Neural progenitor cell (in vitro differentiated cells): ENCODE measurements at regions not wholly inside any gene's neighbourhood (a gene's known extent, or its start where the extent isn't known, plus 50 kb on each side); places are given as distances from the start of the nearest gene placed in this dataset.

Source experiments
- DNase-seq: peaks from one replicate; pipeline ENCODE4 v3.0.0-alpha.2; 2016; ENCODE audit warnings: low spot score
- H2AFZ ChIP-seq: fragments of 200-600 bp; sonication (generic); replicated peaks from 2 replicates; pipeline ENCODE4 v1.6.1; 2016; ENCODE audit warnings: antibody characterized with exemption
- H3F3A ChIP-seq: fragments of 200-600 bp; sonication (generic); 2 replicates; pipeline ENCODE4 v1.6.1; 2016; ENCODE audit warnings: antibody characterized with exemption, low read depth
- H3K27ac ChIP-seq: fragments of 200-600 bp; sonication (generic); 2 replicates; pipeline ENCODE4 v1.5.1; 2016; ENCODE audit warnings: mild to moderate bottlenecking
- H3K27me3 ChIP-seq: fragments of 200-600 bp; sonication (generic); 2 replicates; pipeline ENCODE4 v1.6.1; 2016; ENCODE audit warnings: mild to moderate bottlenecking, moderate library complexity
- H3K36me3 ChIP-seq: fragments of 200-600 bp; sonication (generic); 2 replicates; pipeline ENCODE4 v1.5.1; 2016
- H3K4me1 ChIP-seq: fragments of 200-600 bp; sonication (generic); 2 replicates; pipeline ENCODE4 v1.6.1; 2016; ENCODE audit warnings: mixed run types
- H3K4me2 ChIP-seq: fragments of 200-600 bp; sonication (generic); 2 replicates; pipeline ENCODE4 v1.6.1; 2016
- H3K4me3 ChIP-seq: fragments of 200-600 bp; sonication (generic); 2 replicates; pipeline ENCODE4 v1.5.1; 2016
- H3K79me2 ChIP-seq: fragments of 200-600 bp; sonication (generic); 2 replicates; pipeline ENCODE4 v1.6.1; 2016; ENCODE audit warnings: low read depth
- H3K9ac ChIP-seq: fragments of 200-600 bp; sonication (generic); 2 replicates; pipeline ENCODE4 v1.6.1; 2016
- H3K9me3 ChIP-seq: fragments of 200-600 bp; sonication (generic); 2 replicates; pipeline ENCODE4 v1.5.1; 2016; ENCODE audit warnings: low read depth
- H4K20me1 ChIP-seq: fragments of 200-600 bp; sonication (generic); 2 replicates; pipeline ENCODE4 v1.6.1; 2016; ENCODE audit warnings: low read depth
- H3K27ac Mint-ChIP-seq: 3 replicates; pipeline ENCODE4 v1.8.0; 2021; ENCODE audit warnings: mixed read lengths
- H3K27me3 Mint-ChIP-seq: 2 replicates; pipeline ENCODE4 v1.8.0; 2022; ENCODE audit warnings: low read depth, mild to moderate bottlenecking, inconsistent platforms, moderate library complexity, mixed read lengths; ENCODE audit not compliant: insufficient read depth
- H3K36me3 Mint-ChIP-seq: 3 replicates; pipeline ENCODE4 v1.8.0; 2021; ENCODE audit warnings: mixed read lengths
- H3K4me1 Mint-ChIP-seq: 3 replicates; pipeline ENCODE4 v1.8.0; 2021; ENCODE audit warnings: mixed read lengths
- H3K4me3 Mint-ChIP-seq: 3 replicates; pipeline ENCODE4 v1.8.0; 2021; ENCODE audit warnings: mild to moderate bottlenecking, moderate library complexity, mixed read lengths
- H3K9me3 Mint-ChIP-seq: 3 replicates; pipeline ENCODE4 v1.8.0; 2020; ENCODE audit warnings: mixed read lengths
- CTCF ChIP-seq: fragments of 200-600 bp; sonication (generic); IDR thresholded peaks from 2 replicates; pipeline ENCODE4 v1.5.1; 2017; ENCODE audit warnings: antibody characterized with exemption, mild to moderate bottlenecking
- EZH2 ChIP-seq: fragments of 200-600 bp; sonication (generic); IDR thresholded peaks from 2 replicates; pipeline ENCODE4 v1.6.1; 2017; ENCODE audit warnings: antibody characterized with exemption, mild to moderate bottlenecking, moderate library complexity
- EZH2phosphoT487 ChIP-seq: fragments of 200-600 bp; sonication (generic); IDR thresholded peaks from 2 replicates; pipeline ENCODE4 v1.6.1; 2017; ENCODE audit warnings: antibody characterized with exemption

DNA sequence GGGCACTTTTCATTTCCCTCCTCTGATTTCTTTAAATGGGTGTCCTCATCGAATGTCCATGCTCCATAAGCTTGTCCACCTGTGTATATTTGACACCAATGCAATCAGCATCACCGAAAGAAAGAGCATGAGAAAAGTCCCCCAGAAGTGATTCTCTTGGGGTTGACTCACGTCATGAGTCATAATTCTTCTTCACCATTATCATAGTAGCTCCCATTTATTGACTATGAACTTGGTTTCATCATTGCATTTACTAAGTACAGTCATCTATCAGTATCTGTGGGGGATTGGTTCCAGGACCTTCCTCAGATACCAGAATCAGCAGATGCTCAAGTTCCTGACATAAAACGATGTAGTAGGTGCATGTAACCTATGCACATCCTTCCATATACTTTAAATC lies 372.5 kb upstream of the CFAP20DC start:
- Mint-ChIP-seq H3K36me3 (no peaks in the 10 kb centered on the region), H3K27me3 (no peaks in the 10 kb centered on the region), H3K4me3 (no peak overlapping the region), H3K27ac (no peak overlapping the region), H3K9me3 (no peaks in the 10 kb centered on the region), H3K4me1 (peaks cover 18% of the 10 kb centered on the region)
- no peaks in the 10 kb centered on the region for H4K20me1 ChIP-seq
- no peak overlapping the region for H3K27ac ChIP-seq
- H3K27me3 ChIP-seq, result no peaks in the 10 kb centered on the region
- H3K9me3 ChIP-seq, result no peaks in the 10 kb centered on the region
- no peaks in the 10 kb centered on the region for H3K79me2 ChIP-seq
- H3K4me2 ChIP-seq, result no peak overlapping the region
- H3K9ac ChIP-seq, result no peak overlapping the region
- no peaks in the 10 kb centered on the region for H3F3A ChIP-seq
- H3K36me3 ChIP-seq, result no peaks in the 10 kb centered on the region
- TF ChIP-seq EZH2phosphoT487 (no peak), CTCF (no peak), EZH2 (no peak)
- no peak overlapping the region for H3K4me3 ChIP-seq
- H3K4me1 ChIP-seq, result peaks cover 10% of the 10 kb centered on the region
- H2AFZ ChIP-seq, result no peak overlapping the region
- DNase-seq, result no peak

DNA sequence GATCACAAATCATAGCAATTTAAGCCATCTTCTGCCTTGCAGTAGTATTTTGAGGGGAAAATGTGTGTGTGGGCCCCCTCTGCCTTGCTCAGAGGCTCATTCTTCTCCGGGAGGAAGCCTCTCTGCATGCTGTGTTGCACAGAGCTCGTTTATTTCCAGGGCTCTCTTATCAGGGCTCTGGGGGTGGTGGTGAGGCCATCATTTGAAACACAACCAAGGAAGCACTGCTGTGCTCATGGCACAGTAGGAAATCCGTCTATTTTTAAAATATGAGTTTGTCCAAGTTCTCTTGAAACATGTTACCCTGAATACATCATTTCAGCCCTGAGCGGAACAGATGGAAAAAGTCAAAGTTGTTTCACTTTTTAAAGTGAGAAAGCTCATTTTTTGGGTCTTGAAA lies 369.0 kb upstream of the CFAP20DC start:
- Histone ChIP-seq H3K27ac (no peak overlapping the region), H3K27me3 (no peaks in the 10 kb centered on the region), H3K4me3 (no peak overlapping the region), H4K20me1 (no peaks in the 10 kb centered on the region), H2AFZ (no peak overlapping the region), H3K4me1 (peaks cover 10% of the 10 kb centered on the region), H3K4me2 (no peak overlapping the region), H3K9ac (no peak overlapping the region), H3F3A (no peaks in the 10 kb centered on the region), H3K79me2 (no peaks in the 10 kb centered on the region), H3K9me3 (no peaks in the 10 kb centered on the region), H3K36me3 (no peaks in the 10 kb centered on the region)
- no peak for DNase-seq
- H3K27ac Mint-ChIP-seq, result no peak overlapping the region
- H3K4me3 Mint-ChIP-seq, result no peak overlapping the region
- H3K27me3 Mint-ChIP-seq, result no peaks in the 10 kb centered on the region
- H3K36me3 Mint-ChIP-seq, result no peaks in the 10 kb centered on the region
- peaks cover 9% of the 10 kb centered on the region for H3K4me1 Mint-ChIP-seq
- H3K9me3 Mint-ChIP-seq, result no peaks in the 10 kb centered on the region
- TF ChIP-seq EZH2 (no peak), EZH2phosphoT487 (no peak), CTCF (no peak)

DNA sequence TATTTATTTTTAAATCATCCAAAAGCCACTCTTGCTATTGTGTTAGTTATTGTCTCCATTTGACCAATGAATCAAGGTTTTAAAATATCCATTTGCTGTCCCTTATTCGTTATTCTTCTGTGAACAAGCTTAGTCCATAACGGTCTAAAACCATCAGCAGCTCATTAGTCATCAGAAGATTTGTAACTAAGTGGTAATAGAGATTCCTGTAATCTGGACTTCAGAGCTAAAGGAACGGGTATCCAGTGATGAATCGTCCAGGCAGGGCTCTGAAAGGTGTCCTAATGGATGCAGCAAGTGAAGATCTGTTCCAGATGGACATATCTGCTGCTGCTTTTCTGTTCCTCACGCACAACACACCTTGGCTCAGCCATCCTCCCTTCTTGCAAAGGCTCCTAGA lies 362.7 kb upstream of the CFAP20DC start:
- TF ChIP-seq EZH2, result no peak
- no peak for TF ChIP-seq EZH2phosphoT487
- no peak for TF ChIP-seq CTCF
- Histone ChIP-seq H3K27ac (no peak overlapping the region), H3F3A (no peaks in the 10 kb centered on the region), H2AFZ (no peak overlapping the region), H3K4me2 (no peak overlapping the region), H3K9me3 (no peaks in the 10 kb centered on the region), H4K20me1 (no peaks in the 10 kb centered on the region), H3K9ac (no peak overlapping the region), H3K27me3 (peaks cover 17% of the 10 kb centered on the region), H3K36me3 (no peaks in the 10 kb centered on the region), H3K4me1 (no peaks in the 10 kb centered on the region), H3K79me2 (no peaks in the 10 kb centered on the region), H3K4me3 (no peak overlapping the region)
- H3K9me3 Mint-ChIP-seq, result no peaks in the 10 kb centered on the region
- H3K27me3 Mint-ChIP-seq, result peaks cover 4% of the 10 kb centered on the region
- no peak overlapping the region for H3K4me3 Mint-ChIP-seq
- no peak overlapping the region for H3K27ac Mint-ChIP-seq
- H3K4me1 Mint-ChIP-seq, result no peaks in the 10 kb centered on the region
- no peak for DNase-seq
- no peaks in the 10 kb centered on the region for H3K36me3 Mint-ChIP-seq

DNA sequence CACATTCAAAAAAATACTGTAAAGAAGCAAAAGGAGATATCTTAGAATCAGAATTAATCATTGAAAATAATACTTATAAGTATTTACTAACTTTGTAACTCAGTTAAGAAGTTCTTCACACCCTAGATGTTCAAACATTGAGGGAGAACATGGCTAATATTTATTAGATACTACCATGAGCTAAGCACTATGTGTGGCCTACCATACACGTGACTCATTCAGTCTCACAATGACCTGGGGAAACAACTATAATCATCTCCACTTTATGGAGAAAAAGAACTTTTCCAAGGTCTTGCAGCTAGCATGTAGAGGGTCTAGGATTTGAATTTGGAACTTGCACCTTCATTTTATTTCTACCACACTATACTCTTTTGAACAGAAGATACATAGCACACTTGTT lies 361.9 kb upstream of the CFAP20DC start:
- Mint-ChIP-seq H3K27me3 (peaks cover 7% of the 10 kb centered on the region), H3K4me1 (no peaks in the 10 kb centered on the region), H3K36me3 (no peaks in the 10 kb centered on the region), H3K9me3 (no peaks in the 10 kb centered on the region), H3K4me3 (no peak overlapping the region), H3K27ac (no peak overlapping the region)
- Histone ChIP-seq H3K9me3 (no peaks in the 10 kb centered on the region), H3K36me3 (no peaks in the 10 kb centered on the region), H3K4me2 (no peak overlapping the region), H3K4me1 (no peaks in the 10 kb centered on the region), H3K27me3 (peaks cover 26% of the 10 kb centered on the region), H2AFZ (no peak overlapping the region), H3F3A (no peaks in the 10 kb centered on the region), H3K27ac (no peak overlapping the region), H3K9ac (no peak overlapping the region), H4K20me1 (no peaks in the 10 kb centered on the region), H3K4me3 (no peak overlapping the region), H3K79me2 (no peaks in the 10 kb centered on the region)
- DNase-seq, result no peak
- no peak for TF ChIP-seq EZH2phosphoT487
- TF ChIP-seq CTCF, result no peak
- no peak for TF ChIP-seq EZH2
